ENCODE measurements at regions not wholly inside any gene's neighbourhood (a gene's known extent, or its start where the extent isn't known, plus 50 kb on each side); places are given as distances from the start of the nearest gene placed in this dataset.

GRCh38 chr4:79184476-79184875 lies 141.4 kb downstream of the NAA11 start (continued):
- no peak for TF ChIP-seq EZH2 (IDR thresholded peaks at IDR 0.05; ENCODE audit: borderline replicate concordance, insufficient read depth, low read length, poor library complexity, severe bottlenecking)
- no peak for TF ChIP-seq RAD21 (conservative IDR thresholded peaks at IDR 0.05)
- TF ChIP-seq MXI1 (conservative IDR thresholded peaks at IDR 0.05; ENCODE audit: poor library complexity, severe bottlenecking), result no peak

GRCh38 chr4:79182209-79182608 lies 143.7 kb downstream of the NAA11 start:
- Histone ChIP-seq H2AFZ (ENCODE audit: low read depth, low read length) (no peak overlapping the region), H3K27ac (ENCODE audit: low read length) (no peak overlapping the region), H3K9me2 (ENCODE audit: insufficient read depth, low read length) (no peaks in the 10 kb centered on the region), H3K4me2 (ENCODE audit: low read length) (no peak overlapping the region), H3K9me3 (ENCODE audit: low read length) (no peaks in the 10 kb centered on the region), H3F3A (ENCODE audit: insufficient read depth, low read length, poor library complexity, severe bottlenecking) (no peaks in the 10 kb centered on the region), H3K4me3 (ENCODE audit: low read length) (no peak overlapping the region), H3K9ac (ENCODE audit: low read length) (no peak overlapping the region), H3K27me3 (ENCODE audit: insufficient read depth, low read depth, low read length) (no peaks in the 10 kb centered on the region), H3K79me2 (replicated peaks; ENCODE audit: insufficient read depth, low read length) (no peaks in the 10 kb centered on the region), H4K20me1 (ENCODE audit: insufficient read depth) (no peaks in the 10 kb centered on the region), H3K36me3 (ENCODE audit: insufficient read depth, low read length) (no peaks in the 10 kb centered on the region)
- TF ChIP-seq CTCF (IDR thresholded peaks at IDR 0.05; ENCODE audit: poor library complexity, severe bottlenecking) (no peak), POLR2AphosphoS5 (IDR thresholded peaks at IDR 0.05) (no peak), TAF1 (IDR thresholded peaks at IDR 0.05; ENCODE audit: low read depth) (no peak), REST (IDR thresholded peaks at IDR 0.05; ENCODE audit: borderline replicate concordance) (no peak)

GRCh38 chr4:79181190-79181589 lies 144.7 kb downstream of the NAA11 start:
- H3F3A ChIP-seq (ENCODE audit: insufficient read depth, low read length, poor library complexity, severe bottlenecking), result no peaks in the 10 kb centered on the region
- no peak overlapping the region for H3K27ac ChIP-seq (ENCODE audit: low read length)
- no peaks in the 10 kb centered on the region for H3K36me3 ChIP-seq (ENCODE audit: insufficient read depth, low read length)
- TF ChIP-seq REST (IDR thresholded peaks at IDR 0.05; ENCODE audit: borderline replicate concordance), result no peak
- no peak for TF ChIP-seq MXI1 (conservative IDR thresholded peaks at IDR 0.05; ENCODE audit: poor library complexity, severe bottlenecking)
- no peak for TF ChIP-seq TAF1 (IDR thresholded peaks at IDR 0.05; ENCODE audit: low read depth)
- TF ChIP-seq SMC3 (conservative IDR thresholded peaks at IDR 0.05; ENCODE audit: poor library complexity), result no peak
- no peak for TF ChIP-seq RAD21 (conservative IDR thresholded peaks at IDR 0.05)
- TF ChIP-seq POLR2AphosphoS5 (IDR thresholded peaks at IDR 0.05), result no peak
- TF ChIP-seq EZH2 (IDR thresholded peaks at IDR 0.05; ENCODE audit: borderline replicate concordance, insufficient read depth, low read length, poor library complexity, severe bottlenecking), result no peak
- TF ChIP-seq EP300 (conservative IDR thresholded peaks at IDR 0.05; ENCODE audit: poor library complexity, severe bottlenecking), result no peak
- no peak for TF ChIP-seq CTCF (IDR thresholded peaks at IDR 0.05; ENCODE audit: poor library complexity, severe bottlenecking)
- H3K9ac ChIP-seq (ENCODE audit: low read length), result no peak overlapping the region
- H2AFZ ChIP-seq (ENCODE audit: low read depth, low read length), result no peak overlapping the region
- H3K9me3 ChIP-seq (ENCODE audit: low read length), result no peaks in the 10 kb centered on the region
- H4K20me1 ChIP-seq (ENCODE audit: insufficient read depth), result no peaks in the 10 kb centered on the region
- no peak overlapping the region for H3K4me3 ChIP-seq (ENCODE audit: low read length)
- no peaks in the 10 kb centered on the region for H3K27me3 ChIP-seq (ENCODE audit: insufficient read depth, low read depth, low read length)
- no peaks in the 10 kb centered on the region for H3K9me2 ChIP-seq (ENCODE audit: insufficient read depth, low read length)
- no peaks in the 10 kb centered on the region for H3K79me2 ChIP-seq (replicated peaks; ENCODE audit: insufficient read depth, low read length)
- no peak overlapping the region for H3K4me2 ChIP-seq (ENCODE audit: low read length)
